ENCODE measurements at regions not wholly inside any gene's neighbourhood (a gene's known extent, or its start where the extent isn't known, plus 50 kb on each side); places are given as distances from the start of the nearest gene placed in this dataset.
"Not testable (repeated sequence)": the region's sequence is repeated elsewhere in the genome, so short reads cannot be mapped to it uniquely, and the experiment has no call there.

DNA sequence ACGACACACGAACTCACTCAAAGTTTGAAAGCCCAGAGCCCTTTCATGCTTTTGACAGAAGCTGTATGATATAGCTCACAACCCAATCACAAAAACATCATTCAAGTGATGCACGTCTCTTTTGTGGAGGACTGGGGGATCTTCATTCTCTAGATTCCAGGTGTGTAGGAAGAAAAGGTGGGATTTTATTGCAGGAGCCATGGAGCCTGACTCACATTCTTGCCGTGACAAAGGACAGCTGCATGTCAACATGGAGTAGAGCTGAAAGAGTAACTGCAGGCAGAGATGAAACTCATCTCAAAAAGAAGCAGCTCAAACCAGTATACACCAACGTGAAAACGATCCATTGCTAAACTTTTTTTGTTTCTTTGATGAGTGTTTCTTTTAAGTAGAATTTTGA is 50.9 kb upstream of the PDE1A start:
- peaks cover 7% of the 10 kb centered on the region for H3K9me3 Mint-ChIP-seq
- H3K4me1 Mint-ChIP-seq (ENCODE audit: low read depth), result no peaks in the 10 kb centered on the region
- H3K27ac Mint-ChIP-seq, result no peak overlapping the region
- H3K4me3 Mint-ChIP-seq, result no peak overlapping the region
- DNase-seq (ENCODE audit: low spot score), result no peak
- no peaks in the 10 kb centered on the region for H3K36me3 Mint-ChIP-seq (ENCODE audit: low read depth)
- no peaks in the 10 kb centered on the region for H3K27me3 Mint-ChIP-seq (ENCODE audit: low read depth)

- Mint-ChIP-seq H3K4me3 (no peak overlapping the region), H3K9me3 (no peaks in the 10 kb centered on the region), H3K27ac (no peak overlapping the region), H3K27me3 (ENCODE audit: low read depth) (no peaks in the 10 kb centered on the region), H3K36me3 (ENCODE audit: low read depth) (no peaks in the 10 kb centered on the region), H3K4me1 (ENCODE audit: low read depth) (no peaks in the 10 kb centered on the region)
- DNase-seq (ENCODE audit: low spot score), result no peak
Observed at GRCh38 chr2:182481676-182482075, 54.8 kb upstream of the PDE1A start.

GRCh38 chr2:182482511-182482910 is 55.7 kb upstream of the PDE1A start:
- H3K4me1 Mint-ChIP-seq (ENCODE audit: low read depth), result no peaks in the 10 kb centered on the region
- no peak overlapping the region for H3K27ac Mint-ChIP-seq
- DNase-seq (ENCODE audit: low spot score), result no peak
- H3K9me3 Mint-ChIP-seq, result no peaks in the 10 kb centered on the region
- no peaks in the 10 kb centered on the region for H3K27me3 Mint-ChIP-seq (ENCODE audit: low read depth)
- no peak overlapping the region for H3K4me3 Mint-ChIP-seq
- no peaks in the 10 kb centered on the region for H3K36me3 Mint-ChIP-seq (ENCODE audit: low read depth)

- H3K9me3 Mint-ChIP-seq, result no peaks in the 10 kb centered on the region
- H3K4me3 Mint-ChIP-seq, result no peak overlapping the region
- no peak overlapping the region for H3K27ac Mint-ChIP-seq
- no peak for DNase-seq (ENCODE audit: low spot score)
- H3K27me3 Mint-ChIP-seq (ENCODE audit: low read depth), result no peaks in the 10 kb centered on the region
- no peaks in the 10 kb centered on the region for H3K4me1 Mint-ChIP-seq (ENCODE audit: low read depth)
- no peaks in the 10 kb centered on the region for H3K36me3 Mint-ChIP-seq (ENCODE audit: low read depth)
Observed at GRCh38 chr2:182496596-182496995, 69.8 kb upstream of the PDE1A start.

GRCh38 chr2:182499706-182500470 is 73.1 kb upstream of the PDE1A start:
- no peaks in the 10 kb centered on the region for H3K36me3 Mint-ChIP-seq (ENCODE audit: low read depth)
- H3K4me3 Mint-ChIP-seq, result no peak overlapping the region
- H3K4me1 Mint-ChIP-seq (ENCODE audit: low read depth), result no peaks in the 10 kb centered on the region
- DNase-seq (ENCODE audit: low spot score), result no peak
- no peak overlapping the region for H3K27ac Mint-ChIP-seq
- no peaks in the 10 kb centered on the region for H3K27me3 Mint-ChIP-seq (ENCODE audit: low read depth)
- no peaks in the 10 kb centered on the region for H3K9me3 Mint-ChIP-seq

DNA sequence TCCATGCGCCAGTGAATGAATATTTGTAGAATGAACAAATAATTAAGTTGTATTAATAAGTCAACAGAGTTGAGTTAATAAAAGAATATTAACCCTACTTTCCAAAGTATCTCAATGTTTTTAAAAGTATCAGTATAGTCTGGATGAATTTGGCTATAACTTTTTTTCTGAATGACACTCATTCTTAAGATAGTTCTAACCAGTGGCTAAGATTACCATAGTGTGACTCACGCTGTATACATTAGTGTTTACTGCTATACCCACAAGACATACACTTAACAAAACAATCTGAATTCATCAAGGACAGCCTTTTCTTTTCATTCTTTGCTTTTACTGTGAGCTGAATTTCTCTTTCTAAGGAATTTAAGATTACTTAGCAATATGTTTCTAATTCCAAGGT is 77.0 kb upstream of the PDE1A start:
- DNase-seq (ENCODE audit: low spot score), result no peak
- H3K27me3 Mint-ChIP-seq (ENCODE audit: low read depth), result no peaks in the 10 kb centered on the region
- H3K9me3 Mint-ChIP-seq, result no peaks in the 10 kb centered on the region
- H3K4me1 Mint-ChIP-seq (ENCODE audit: low read depth), result no peaks in the 10 kb centered on the region
- H3K27ac Mint-ChIP-seq, result no peak overlapping the region
- no peaks in the 10 kb centered on the region for H3K36me3 Mint-ChIP-seq (ENCODE audit: low read depth)
- H3K4me3 Mint-ChIP-seq, result no peak overlapping the region

- Mint-ChIP-seq H3K36me3 (ENCODE audit: low read depth) (no peaks in the 10 kb centered on the region), H3K4me1 (ENCODE audit: low read depth) (no peaks in the 10 kb centered on the region), H3K27me3 (ENCODE audit: low read depth) (no peaks in the 10 kb centered on the region), H3K9me3 (no peaks in the 10 kb centered on the region), H3K27ac (no peak overlapping the region), H3K4me3 (no peak overlapping the region)
- no peak for DNase-seq (ENCODE audit: low spot score)
Observed at GRCh38 chr2:182504903-182505302, 78.1 kb upstream of the PDE1A start.

GRCh38 chr2:182506606-182507005 is 79.8 kb upstream of the PDE1A start:
- H3K4me1 Mint-ChIP-seq (ENCODE audit: low read depth), result no peaks in the 10 kb centered on the region
- H3K36me3 Mint-ChIP-seq (ENCODE audit: low read depth), result no peaks in the 10 kb centered on the region
- no peak overlapping the region for H3K4me3 Mint-ChIP-seq
- H3K9me3 Mint-ChIP-seq, result no peaks in the 10 kb centered on the region
- H3K27ac Mint-ChIP-seq, result no peak overlapping the region
- DNase-seq (ENCODE audit: low spot score), result no peak
- no peaks in the 10 kb centered on the region for H3K27me3 Mint-ChIP-seq (ENCODE audit: low read depth)

DNA sequence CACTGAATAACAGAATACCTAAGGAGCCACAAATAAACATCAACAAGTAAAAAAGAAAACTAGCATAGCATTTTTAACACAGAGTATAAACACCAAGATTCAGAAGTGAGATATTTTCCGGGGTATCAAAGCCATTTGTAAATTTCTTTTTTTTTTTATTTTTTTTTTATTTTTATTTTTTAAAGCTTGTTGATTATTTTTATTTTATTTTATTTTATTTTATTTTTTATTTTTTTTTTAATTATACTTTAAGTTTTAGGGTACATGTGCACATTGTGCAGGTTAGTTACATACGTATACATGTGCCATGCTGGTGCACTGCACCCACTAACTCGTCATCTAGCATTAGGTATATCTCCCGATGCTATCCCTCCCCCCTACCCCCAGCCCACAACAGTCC is 81.7 kb upstream of the PDE1A start:
- not testable (repeated sequence) for H3K36me3 Mint-ChIP-seq (ENCODE audit: low read depth); H3K9me3 Mint-ChIP-seq; DNase-seq (ENCODE audit: low spot score); H3K27me3 Mint-ChIP-seq (ENCODE audit: low read depth); H3K27ac Mint-ChIP-seq; H3K4me1 Mint-ChIP-seq (ENCODE audit: low read depth); H3K4me3 Mint-ChIP-seq

DNA sequence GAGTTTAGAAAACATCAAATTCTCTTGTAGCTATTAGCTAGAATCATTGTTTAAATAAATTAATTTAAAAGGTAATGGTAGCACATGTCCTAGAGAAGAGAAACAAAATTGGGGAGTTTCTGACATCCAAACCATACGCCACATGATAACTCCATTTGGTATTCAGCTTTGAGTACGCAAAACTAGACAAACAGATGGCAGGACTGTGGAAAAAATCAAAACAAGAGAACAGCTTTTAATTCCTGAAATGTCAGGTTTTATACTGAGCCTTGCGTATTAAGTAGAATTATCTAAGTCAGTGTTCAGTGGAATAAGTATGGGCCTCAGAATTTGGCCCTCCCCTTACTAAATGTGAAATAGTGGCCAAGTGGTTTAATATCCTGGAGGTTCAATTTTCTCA is 82.4 kb upstream of the PDE1A start:
- Mint-ChIP-seq H3K4me1 (ENCODE audit: low read depth) (no peaks in the 10 kb centered on the region), H3K27me3 (ENCODE audit: low read depth) (no peaks in the 10 kb centered on the region), H3K27ac (no peak overlapping the region), H3K4me3 (no peak overlapping the region), H3K36me3 (ENCODE audit: low read depth) (no peaks in the 10 kb centered on the region), H3K9me3 (no peaks in the 10 kb centered on the region)
- no peak for DNase-seq (ENCODE audit: low spot score)

GRCh38 chr2:182521453-182522404 is 94.9 kb upstream of the PDE1A start:
- no peaks in the 10 kb centered on the region for H3K4me1 Mint-ChIP-seq (ENCODE audit: low read depth)
- no peaks in the 10 kb centered on the region for H3K9me3 Mint-ChIP-seq
- no peak overlapping the region for H3K4me3 Mint-ChIP-seq
- DNase-seq (ENCODE audit: low spot score), result no peak
- H3K27ac Mint-ChIP-seq, result no peak overlapping the region
- no peaks in the 10 kb centered on the region for H3K36me3 Mint-ChIP-seq (ENCODE audit: low read depth)
- no peaks in the 10 kb centered on the region for H3K27me3 Mint-ChIP-seq (ENCODE audit: low read depth)

DNA sequence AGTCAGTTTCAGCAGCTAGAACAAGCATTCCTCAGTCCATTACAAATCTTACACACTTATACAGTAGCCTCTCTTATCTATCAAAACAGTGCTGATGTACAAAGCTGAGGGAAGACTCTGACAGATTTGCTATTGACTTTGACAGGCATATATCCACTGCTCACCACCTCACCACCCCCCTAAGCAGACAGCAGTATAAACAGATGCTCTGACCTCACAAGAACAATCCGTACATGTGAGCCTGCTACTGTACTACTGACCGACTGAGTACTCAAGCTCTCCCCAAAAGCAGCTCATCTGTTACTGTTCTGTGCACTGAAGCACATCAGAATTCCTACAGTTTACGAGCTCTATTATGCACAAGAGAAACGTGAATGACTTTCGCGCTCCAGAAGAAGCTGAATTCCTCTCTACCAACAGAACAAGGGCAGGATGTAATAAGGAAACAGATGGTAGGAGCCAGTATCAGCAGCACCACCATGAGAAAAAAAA is 95.6 kb upstream of the PDE1A start:
- no peaks in the 10 kb centered on the region for H3K36me3 Mint-ChIP-seq (ENCODE audit: low read depth)
- H3K4me1 Mint-ChIP-seq (ENCODE audit: low read depth), result no peaks in the 10 kb centered on the region
- H3K27me3 Mint-ChIP-seq (ENCODE audit: low read depth), result no peaks in the 10 kb centered on the region
- H3K9me3 Mint-ChIP-seq, result no peaks in the 10 kb centered on the region
- no peak overlapping the region for H3K4me3 Mint-ChIP-seq
- DNase-seq (ENCODE audit: low spot score), result no peak
- H3K27ac Mint-ChIP-seq, result no peak overlapping the region

- Mint-ChIP-seq H3K4me1 (ENCODE audit: low read depth) (no peaks in the 10 kb centered on the region), H3K9me3 (no peaks in the 10 kb centered on the region), H3K27me3 (ENCODE audit: low read depth) (no peaks in the 10 kb centered on the region), H3K36me3 (ENCODE audit: low read depth) (no peaks in the 10 kb centered on the region), H3K27ac (no peak overlapping the region), H3K4me3 (no peak overlapping the region)
- no peak for DNase-seq (ENCODE audit: low spot score)
Observed at GRCh38 chr2:182522972-182523473, 96.2 kb upstream of the PDE1A start.

- H3K36me3 Mint-ChIP-seq (ENCODE audit: low read depth), result no peaks in the 10 kb centered on the region
- H3K9me3 Mint-ChIP-seq, result no peaks in the 10 kb centered on the region
- no peak overlapping the region for H3K27ac Mint-ChIP-seq
- no peaks in the 10 kb centered on the region for H3K27me3 Mint-ChIP-seq (ENCODE audit: low read depth)
- H3K4me3 Mint-ChIP-seq, result no peak overlapping the region
- DNase-seq (ENCODE audit: low spot score), result no peak
- no peaks in the 10 kb centered on the region for H3K4me1 Mint-ChIP-seq (ENCODE audit: low read depth)
Observed at GRCh38 chr2:182530636-182531035, 103.8 kb upstream of the PDE1A start.

Data from T-helper 2 cell treated with Interferon-gamma antibody and Interleukin-4, amounts not matched to agents 5 μg/mL and 100 μg/mL, for 36 hours (primary cell).